ENCODE measurements at regions not wholly inside any gene's neighbourhood (a gene's known extent, or its start where the extent isn't known, plus 50 kb on each side); places are given as distances from the start of the nearest gene placed in this dataset.

- TF ChIP-seq CTCF (IDR thresholded peaks at IDR 0.05; ENCODE audit: insufficient read depth, low read length, poor library complexity, severe bottlenecking) (no peak), EZH2phosphoT487 (conservative IDR thresholded peaks at IDR 0.05; ENCODE audit: low read length) (no peak)
Measured at GRCh38 chr2:180539541-180539940, 440.9 kb upstream of the UBE2E3 start.

Measured in SU-DHL-6 (cell line).